Spleen (tissue), 11 donors: ENCODE measurements at regions not wholly inside any gene's neighbourhood (a gene's known extent, or its start where the extent isn't known, plus 50 kb on each side); places are given as distances from the start of the nearest gene placed in this dataset.

Experiments used
- DNase-seq: peaks from one replicate; pipeline ENCODE4 v3.0.0-alpha.2; 2020
- H3K27ac ChIP-seq, 8 donors: fragments of 200-600 bp; sonication (generic) in 7 of 8; 1 replicate in 4 of 8; 2 replicates in 4 of 8; pipeline versions ENCODE4 v1.5.0 to v1.8.0; 2016 to 2021; ENCODE audit warnings: inconsistent platforms in 4 of 8, mild to moderate bottlenecking in 4 of 8, moderate library complexity in 1 of 8
- H3K27me3 ChIP-seq, 7 donors: fragments of 200-600 bp; sonication (generic) in 6 of 7; replicated peaks in 1 of 7; 1 replicate in 4 of 7; 2 replicates in 3 of 7; pipeline versions ENCODE4 v1.5.0 to v1.8.0; 2016 to 2021; ENCODE audit warnings: inconsistent platforms in 3 of 7, mild to moderate bottlenecking in 1 of 7
- H3K36me3 ChIP-seq, 6 donors: fragments of 200-600 bp; sonication (generic) in 5 of 6; 1 replicate in 4 of 6; 2 replicates in 2 of 6; pipeline versions ENCODE4 v1.5.0 to v1.8.0; 2016 to 2021; ENCODE audit warnings: inconsistent platforms in 2 of 6
- H3K4me1 ChIP-seq, 6 donors: fragments of 200-600 bp; sonication (generic) in 5 of 6; 1 replicate in 3 of 6; 2 replicates in 3 of 6; pipeline versions ENCODE4 v1.5.0 to v1.8.0; 2016 to 2021; ENCODE audit warnings: inconsistent platforms in 3 of 6
- H3K4me3 ChIP-seq, 8 donors: fragments of 200-600 bp; sonication (generic) in 7 of 8; 1 replicate in 4 of 8; 2 replicates in 4 of 8; pipeline versions ENCODE4 v1.5.0 to v1.8.0; 2016 to 2021; ENCODE audit warnings: inconsistent platforms in 4 of 8, mild to moderate bottlenecking in 4 of 8, moderate library complexity in 2 of 8
- H3K9me3 ChIP-seq, 8 donors: fragments of 200-600 bp; sonication (generic) in 7 of 8; 1 replicate in 4 of 8; 2 replicates in 4 of 8; pipeline versions ENCODE4 v1.5.0 to v1.8.0; 2016 to 2021; ENCODE audit warnings: inconsistent platforms in 4 of 8
- CTCF ChIP-seq, 11 experiments: fragments of 200-600 bp in 7 of 11; fragments of 450-650 bp in 4 of 11; sonication (generic) in 4 of 11; IDR thresholded peaks in 8 of 11; conservative IDR thresholded peaks in 3 of 11; 1 replicate in 7 of 11; 2 replicates in 4 of 11; pipeline versions ENCODE4 v1.4.0 to v1.8.0; 2016 to 2021; ENCODE audit warnings: antibody characterized with exemption in 11 of 11, inconsistent platforms in 4 of 11, mild to moderate bottlenecking in 1 of 11
- POLR2A ChIP-seq, 3 donors: fragments of 450-650 bp; IDR thresholded peaks; one replicate each; pipeline ENCODE4 v1.5.1; 2017; ENCODE audit warnings: antibody characterized with exemption in 3 of 3, mild to moderate bottlenecking in 1 of 3
- POLR2AphosphoS5 ChIP-seq, 3 donors: sonication (generic); formaldehyde crosslinking; IDR thresholded peaks; one replicate each; pipeline ENCODE4 v1.5.1; 2017; ENCODE audit warnings: antibody characterized with exemption in 3 of 3
- WGBS, 5 donors: extraction: QIAGEN DNeasy Blood & Tissue Kit in 3 of 5; methylation state at CpG; one replicate each; pipeline versions ENCODE4 v1.1.5 to v1.1.7; 2013 to 2018; 5-methylcytosine and 5-hydroxymethylcytosine counted together
- intact Hi-C: fragments of 100-400 bp; cut with DNase I; formaldehyde crosslinking; loops from one replicate; pipeline ENCODE4 v1.15.0; 2023; ENCODE audit warnings: low total_unique reads
- donor health status: healthy with polysubstance abuse.
- donor health status: DM: no; HTN: no; CAD: no; lungs with moderate emphysema.
- donor health status: DM: no; HTN: no; CAD: no.
- donor health status: Bipolar disorder and iron deficiency.
- donor health status: healthy.
- donor health status: DM: no; HTN: no; CAD: no.
- donor health status: DM: yes; HTN: yes; CAD: no.

- TF ChIP-seq CTCF (IDR thresholded peaks at IDR 0.05 in 8 of 11, conservative IDR thresholded peaks at IDR 0.05 in 3 of 11): no peak
- TF ChIP-seq POLR2A (IDR thresholded peaks at IDR 0.05): no peak
- TF ChIP-seq POLR2AphosphoS5 (IDR thresholded peaks at IDR 0.05): no peak
- Histone ChIP-seq H3K4me3 (no peak overlapping the region), H3K27ac (no peak overlapping the region), H3K36me3 (no peaks in the 10 kb centered on the region), H3K4me1 (peaks cover 0 to 4% (median 0%) of the 10 kb centered on the region in 6 donors), H3K27me3 (peaks cover 0 to 13% (median 0%) of the 10 kb centered on the region in 7 donors), H3K9me3 (no peaks in the 10 kb centered on the region)
- 46 to 63% (median 55%) methylated on average over 2 of the region's 2 CpGs; no CpG with 5 or more reads in 1 of the 5 donors for WGBS, 5 donors
- DNase-seq: no peak
- intact Hi-C loops: no loop called here
These were observed 152.7 kb upstream of the SYNDIG1 start for GRCh38 chr20:24316731-24317130.

- H3K4me1 ChIP-seq: peaks cover 0 to 4% (median 0%) of the 10 kb centered on the region in 6 donors
- peaks cover 0 to 13% (median 0%) of the 10 kb centered on the region in 7 donors for H3K27me3 ChIP-seq
- H3K9me3 ChIP-seq: no peaks in the 10 kb centered on the region
- intact Hi-C loops: no loop called here
- H3K4me3 ChIP-seq: no peak overlapping the region
- DNase-seq: no peak
- no peak overlapping the region for H3K27ac ChIP-seq
- no peaks in the 10 kb centered on the region for H3K36me3 ChIP-seq
- WGBS, 5 donors: 83 to 97% (median 89%) methylated on average over 3 to 4 of the region's 4 CpGs
- TF ChIP-seq POLR2AphosphoS5 (IDR thresholded peaks at IDR 0.05) (no peak), POLR2A (IDR thresholded peaks at IDR 0.05) (no peak), CTCF (IDR thresholded peaks at IDR 0.05 in 8 of 11, conservative IDR thresholded peaks at IDR 0.05 in 3 of 11) (no peak)
These were observed 155.4 kb upstream of the SYNDIG1 start for GRCh38 chr20:24314053-24314452.

- intact Hi-C loops: no loop called here
- Histone ChIP-seq H3K36me3 (no peaks in the 10 kb centered on the region), H3K27ac (no peak overlapping the region), H3K9me3 (no peaks in the 10 kb centered on the region), H3K4me3 (no peak overlapping the region), H3K27me3 (peaks cover 0 to 4% (median 0%) of the 10 kb centered on the region in 7 donors), H3K4me1 (no peaks in the 10 kb centered on the region)
- TF ChIP-seq POLR2A (IDR thresholded peaks at IDR 0.05): no peak
- no peak for TF ChIP-seq POLR2AphosphoS5 (IDR thresholded peaks at IDR 0.05)
- TF ChIP-seq CTCF (IDR thresholded peaks at IDR 0.05 in 8 of 11, conservative IDR thresholded peaks at IDR 0.05 in 3 of 11): no peak
- WGBS, 5 donors: 62 to 87% (median 76%) methylated on average over 2 of the region's 2 CpGs
- DNase-seq: no peak
These were observed 159.8 kb upstream of the SYNDIG1 start for GRCh38 chr20:24309596-24309995.

GRCh38 chr20:24305371-24305770 lies 164.1 kb upstream of the SYNDIG1 start:
- TF ChIP-seq POLR2A (IDR thresholded peaks at IDR 0.05) (no peak), CTCF (IDR thresholded peaks at IDR 0.05 in 8 of 11, conservative IDR thresholded peaks at IDR 0.05 in 3 of 11) (no peak), POLR2AphosphoS5 (IDR thresholded peaks at IDR 0.05) (no peak)
- Histone ChIP-seq H3K9me3 (no peaks in the 10 kb centered on the region), H3K27ac (no peak overlapping the region), H3K27me3 (no peaks in the 10 kb centered on the region), H3K4me1 (no peaks in the 10 kb centered on the region), H3K4me3 (no peak overlapping the region), H3K36me3 (no peaks in the 10 kb centered on the region)
- intact Hi-C loops: no loop called here
- 21 to 27% (median 27%) methylated on average over 6 of the region's 6 CpGs for WGBS, 5 donors
- DNase-seq: no peak
